DMS114 treated with DMSO at 0.1 percent for 48 hours (cell line): ENCODE measurements at regions not wholly inside any gene's neighbourhood (a gene's known extent, or its start where the extent isn't known, plus 50 kb on each side); places are given as distances from the start of the nearest gene placed in this dataset.
"Not testable (repeated sequence)": the region's sequence is repeated elsewhere in the genome, so short reads cannot be mapped to it uniquely, and the experiment has no call there.

Source experiments
- DNase-seq: peaks from one replicate; lab custom pipeline; 2025; ENCODE audit not compliant: unreplicated experiment; lab: John Stamatoyannopoulos, UW

DNA sequence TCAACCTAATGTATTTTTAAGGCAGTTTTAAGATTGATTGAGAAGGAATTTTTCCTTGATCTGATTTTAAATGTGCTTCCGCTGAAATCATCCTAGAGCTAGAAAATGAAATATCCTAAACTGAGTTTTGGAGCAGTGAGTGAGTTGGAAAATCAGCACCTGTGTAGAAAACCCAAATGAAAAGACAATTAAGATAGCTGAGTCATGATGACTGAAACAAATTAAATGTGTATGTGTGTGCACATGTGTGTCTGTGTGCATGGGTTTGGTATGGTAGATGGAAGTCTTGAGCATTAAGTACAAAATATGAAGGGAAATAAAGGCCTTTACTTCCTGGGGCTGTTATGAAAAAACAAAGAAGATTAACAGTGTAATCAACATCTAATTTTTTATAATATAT lies 394.6 kb upstream of the MAP2 start:
- DNase-seq = no peak

DNA sequence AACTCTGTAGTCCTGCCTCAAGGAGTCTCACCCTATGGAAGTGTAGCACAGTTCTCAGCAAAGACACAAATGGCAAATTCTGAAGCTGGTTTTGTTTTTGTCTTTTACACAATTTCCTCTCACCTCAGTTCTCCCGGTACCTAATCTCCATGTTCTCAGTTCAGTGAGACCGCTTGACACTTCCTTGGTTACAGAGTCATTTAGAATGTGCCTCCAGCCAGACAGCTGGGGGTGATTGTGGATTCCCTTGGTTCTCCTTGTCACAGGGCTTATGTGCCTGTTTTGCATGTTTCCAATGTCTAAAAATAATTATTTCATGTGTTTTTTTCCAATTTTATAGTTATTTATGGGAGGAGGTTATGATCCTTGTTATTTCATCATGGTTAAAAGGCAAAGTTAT lies 379.5 kb upstream of the MAP2 start:
- DNase-seq = no peak

DNA sequence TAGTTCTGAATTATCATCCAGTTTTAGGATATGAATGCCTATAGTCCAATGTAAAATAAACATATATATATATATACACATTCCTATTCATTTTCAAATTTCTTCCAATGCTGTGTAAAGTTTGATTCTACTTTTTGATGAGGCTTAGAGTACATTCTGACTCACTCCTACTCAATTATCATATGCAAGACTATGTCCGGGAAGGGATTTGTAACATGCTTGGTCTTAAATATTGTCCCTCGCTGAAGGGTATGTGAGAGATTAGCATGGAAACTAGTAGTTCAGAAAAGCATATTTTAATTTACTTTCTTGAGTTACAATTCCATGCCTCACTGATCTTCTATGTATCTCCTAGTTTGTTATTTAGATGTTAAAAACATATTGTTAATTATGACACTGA lies 377.7 kb upstream of the MAP2 start:
- DNase-seq = no peak

DNA sequence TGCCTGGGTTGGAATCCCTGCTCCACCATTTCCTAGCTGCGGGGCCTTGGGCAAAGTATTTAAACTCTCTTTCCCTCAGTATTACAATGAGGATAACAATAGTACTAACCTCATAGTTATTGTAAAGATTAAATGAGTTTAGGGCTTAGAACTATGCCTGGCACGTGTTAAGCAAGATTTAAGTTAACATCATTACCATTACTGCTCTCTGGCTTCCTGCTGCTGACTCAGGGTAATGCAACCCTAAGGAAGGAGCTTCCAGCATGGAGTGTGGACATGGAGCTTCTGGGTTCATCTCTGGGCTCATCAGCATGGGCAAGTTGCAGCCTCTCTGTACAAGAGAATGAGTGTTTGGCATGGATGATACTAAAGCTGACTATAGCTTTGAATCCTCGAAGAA lies 374.2 kb upstream of the MAP2 start:
- no peak for DNase-seq

DNA sequence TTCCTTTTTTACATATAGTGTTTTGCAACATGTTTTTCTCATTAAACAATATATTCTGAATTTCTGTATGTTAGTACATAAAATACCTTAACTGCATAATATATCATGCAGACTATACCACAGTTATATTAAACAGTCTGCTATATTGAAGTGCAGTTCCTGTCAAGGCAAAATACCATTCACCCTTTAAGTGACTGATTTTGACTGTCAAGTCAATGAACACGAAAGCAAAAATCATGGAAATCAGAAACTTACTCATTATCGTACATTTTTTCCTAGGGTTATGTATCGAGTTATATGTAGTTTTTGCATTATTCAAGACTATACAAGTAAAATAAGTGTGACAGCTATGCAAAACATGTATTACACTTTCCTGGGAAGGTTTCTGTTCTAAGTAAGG lies 361.6 kb upstream of the MAP2 start:
- DNase-seq = no peak

DNA sequence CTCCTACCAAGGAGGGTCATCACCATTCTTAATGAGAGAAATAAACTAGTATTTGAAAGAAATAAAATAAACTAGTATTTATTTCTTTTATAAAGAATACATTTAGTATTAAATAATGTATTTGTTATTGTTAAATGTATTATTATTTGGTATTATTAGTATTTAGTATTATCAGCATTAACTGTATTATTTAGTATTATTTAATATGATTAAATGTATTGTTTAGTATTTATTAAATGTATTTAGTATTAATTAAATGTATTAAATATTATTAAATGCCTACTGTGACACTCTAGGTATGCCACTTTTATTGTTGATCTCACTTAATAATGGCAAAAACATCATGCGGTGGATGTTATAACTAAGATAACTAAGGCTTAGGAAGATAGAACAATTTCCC lies 353.6 kb upstream of the MAP2 start:
- no peak for DNase-seq

DNA sequence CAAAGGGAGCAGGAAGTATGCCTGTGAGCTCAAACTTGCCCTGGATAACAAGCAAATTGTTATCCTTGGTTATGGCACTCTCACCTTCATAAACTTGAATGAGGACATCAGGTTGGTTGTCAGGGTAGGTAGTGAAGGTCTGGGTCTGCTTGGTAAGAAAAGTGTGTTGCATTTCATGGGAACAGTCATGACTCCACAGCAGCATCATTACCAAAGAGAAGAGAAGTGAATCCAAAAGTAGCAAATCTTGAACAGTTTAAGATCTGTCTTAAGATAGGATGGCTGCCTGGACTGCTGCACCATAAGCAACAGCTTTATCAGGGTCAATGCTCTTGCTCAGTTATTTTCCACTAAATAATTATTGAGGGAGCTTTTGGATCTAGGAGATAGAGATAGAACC lies 350.7 kb upstream of the MAP2 start:
- DNase-seq = no peak

DNA sequence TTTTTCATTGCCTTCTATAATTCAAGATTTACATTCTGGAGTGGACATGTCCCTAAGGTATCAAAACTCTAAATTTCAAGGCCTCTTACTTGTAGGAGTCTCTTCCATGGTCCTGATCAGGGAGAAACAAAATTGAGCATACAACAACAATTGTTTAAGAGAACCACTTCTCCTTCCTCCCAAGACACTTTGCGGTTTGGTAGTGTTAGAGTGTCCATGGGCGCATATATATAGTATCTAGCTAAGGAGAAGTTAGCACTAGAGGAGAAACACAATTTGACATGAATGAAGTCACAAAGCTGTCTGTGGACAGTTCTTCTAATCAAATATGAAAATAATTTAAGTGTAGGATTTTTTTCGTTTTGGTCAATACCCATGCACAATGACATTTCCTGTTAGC lies 349.1 kb upstream of the MAP2 start:
- no peak for DNase-seq

DNA sequence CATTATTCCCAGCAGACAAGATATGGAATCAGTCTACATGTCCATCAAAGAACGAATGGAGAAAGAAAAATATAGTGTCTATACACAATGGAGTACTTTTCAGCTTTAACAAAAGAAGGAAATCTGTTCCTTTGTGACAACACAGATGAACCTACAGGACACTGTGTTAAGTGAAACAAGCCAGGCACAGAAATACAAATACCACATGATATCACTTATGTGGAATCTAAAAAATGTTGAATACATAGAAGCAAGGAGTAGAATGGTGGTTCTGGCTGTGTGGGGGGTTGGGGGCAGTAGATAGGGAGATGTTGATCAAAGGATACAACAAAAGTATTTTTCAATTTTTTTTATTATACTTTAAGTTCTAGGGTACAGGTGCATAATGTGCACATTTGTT lies 347.7 kb upstream of the MAP2 start:
- DNase-seq = no peak

DNA sequence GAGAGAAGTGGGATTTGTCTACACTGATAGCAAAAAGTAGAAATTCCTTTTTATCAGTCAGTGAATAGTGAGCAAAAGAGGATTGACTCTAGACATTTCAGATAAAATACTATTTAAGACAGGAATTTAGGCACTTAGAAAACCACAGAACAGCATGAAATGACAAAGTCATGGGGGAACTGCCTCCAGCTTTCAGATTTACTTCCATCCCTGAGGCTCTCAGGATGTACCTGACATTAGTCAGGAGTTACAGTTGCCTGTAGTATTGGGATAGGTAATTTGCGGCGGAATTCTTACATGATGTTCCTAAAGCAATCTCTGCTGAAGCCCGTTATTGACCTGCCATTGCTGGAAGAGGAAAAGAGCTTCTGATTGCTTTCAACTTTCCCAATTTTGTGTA lies 337.1 kb upstream of the MAP2 start:
- DNase-seq = no peak

DNA sequence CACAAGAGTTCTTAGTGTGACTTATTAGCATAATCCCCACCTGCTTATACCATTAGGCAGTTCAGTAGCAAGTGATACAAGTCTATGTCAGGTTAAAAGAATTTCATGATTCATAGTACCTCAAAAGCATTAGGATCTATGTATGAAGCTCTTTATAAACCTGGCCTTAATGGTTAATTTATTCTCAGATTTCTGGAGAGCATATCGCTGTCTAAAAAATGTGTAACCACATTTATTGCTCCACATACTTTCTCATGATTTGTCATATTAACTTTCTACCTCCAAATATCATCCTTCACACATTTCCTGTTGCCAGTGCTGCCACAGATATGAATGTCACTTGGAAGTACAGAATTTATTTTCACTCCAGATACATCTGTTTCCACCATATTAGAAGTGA lies 332.8 kb upstream of the MAP2 start:
- DNase-seq = no peak

DNA sequence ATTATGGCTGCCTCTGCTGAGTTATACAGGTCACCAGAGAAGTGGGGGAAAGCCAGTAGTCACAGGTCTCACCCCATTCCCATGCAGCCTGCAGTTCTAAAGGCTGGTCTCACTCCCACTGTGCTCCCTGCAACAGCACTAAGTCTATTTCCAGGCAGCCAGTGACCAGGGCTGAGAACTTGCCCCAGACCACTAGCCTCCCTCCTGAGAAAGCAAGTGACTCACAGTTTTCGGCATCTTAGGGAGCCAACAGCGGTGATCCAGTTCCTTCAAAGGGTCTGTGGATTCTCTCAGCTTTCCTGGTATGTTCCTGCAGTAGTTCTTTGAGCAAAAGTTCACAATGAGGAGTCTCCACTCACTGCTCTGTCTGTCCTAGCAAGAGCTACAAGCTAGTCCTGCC lies 329.6 kb upstream of the MAP2 start:
- DNase-seq = no peak

DNA sequence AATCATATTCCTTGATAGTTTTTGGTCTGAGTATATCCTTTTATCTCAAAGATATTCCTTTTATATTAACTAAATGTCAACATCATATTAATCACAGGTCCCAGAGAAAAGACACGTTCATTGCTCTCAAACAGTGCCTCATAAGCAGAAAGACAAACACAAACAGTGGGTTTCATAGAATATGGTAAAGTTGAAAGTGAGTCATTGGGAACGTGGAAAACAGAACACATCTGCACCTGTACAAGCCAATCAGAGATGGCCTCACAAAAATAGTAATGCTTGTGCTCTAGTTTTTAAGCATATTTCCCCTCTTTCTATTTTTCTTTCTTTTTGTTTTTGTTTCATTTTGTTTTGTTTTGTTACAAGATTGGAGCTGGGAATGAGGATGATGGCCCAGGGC lies 328.4 kb upstream of the MAP2 start:
- DNase-seq = no peak

DNA sequence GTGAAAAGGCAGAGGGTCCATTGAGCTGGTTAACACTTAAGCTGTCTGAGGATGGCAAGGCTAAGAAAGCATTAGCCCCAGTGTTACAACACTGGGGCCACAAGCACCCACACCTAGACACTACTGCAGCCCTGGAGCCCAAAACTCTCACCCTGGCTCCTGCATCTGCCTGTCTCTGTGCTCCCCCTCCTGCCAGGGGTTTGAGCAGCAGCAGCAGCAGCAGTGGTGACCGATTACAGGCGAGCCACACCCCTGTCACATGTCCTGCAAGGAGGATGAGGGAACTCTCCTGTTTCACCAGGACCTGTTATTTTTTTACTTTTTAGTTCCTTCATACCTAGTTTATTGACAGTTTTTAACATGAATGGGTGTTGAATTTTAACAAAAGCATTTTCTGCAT lies 326.7 kb upstream of the MAP2 start:
- DNase-seq = no peak

DNA sequence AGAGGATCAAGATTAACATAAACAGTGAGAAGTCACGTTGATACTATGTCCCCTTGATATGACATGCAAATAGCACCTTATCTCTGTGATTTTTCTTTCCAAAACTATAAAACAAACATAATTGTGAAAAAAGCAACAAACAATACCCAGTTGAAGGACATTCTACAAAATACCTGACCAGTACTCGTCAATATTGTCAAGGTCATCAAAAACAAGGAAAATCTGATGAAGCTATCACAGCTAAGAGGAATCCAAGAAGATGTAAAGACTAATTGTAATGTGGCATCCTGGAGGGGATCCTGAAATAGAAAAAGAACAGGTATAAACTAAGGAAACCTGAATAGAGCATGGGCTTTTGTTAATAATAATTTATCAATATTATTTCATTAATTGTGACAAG lies 321.5 kb upstream of the MAP2 start:
- DNase-seq = no peak

DNA sequence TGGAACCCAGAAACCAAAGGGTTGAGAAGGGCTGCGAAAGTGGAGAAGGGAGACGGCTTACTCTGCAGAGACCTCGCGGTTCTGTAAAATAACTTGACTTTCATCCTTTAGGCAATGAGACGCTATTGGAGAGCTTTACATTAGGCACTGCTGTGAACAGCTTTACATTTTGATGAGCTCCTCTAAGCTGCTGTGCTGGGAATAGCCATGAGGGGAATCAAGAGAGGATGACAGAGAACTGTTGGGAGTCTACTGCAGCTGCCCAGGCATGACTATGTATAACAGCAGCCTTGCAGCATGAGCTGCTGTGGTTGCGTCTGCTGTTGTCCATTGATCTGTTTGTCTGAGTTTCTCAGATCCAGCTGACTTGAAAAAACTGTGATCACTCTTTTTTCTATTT lies 310.8 kb upstream of the MAP2 start:
- no peak for DNase-seq

DNA sequence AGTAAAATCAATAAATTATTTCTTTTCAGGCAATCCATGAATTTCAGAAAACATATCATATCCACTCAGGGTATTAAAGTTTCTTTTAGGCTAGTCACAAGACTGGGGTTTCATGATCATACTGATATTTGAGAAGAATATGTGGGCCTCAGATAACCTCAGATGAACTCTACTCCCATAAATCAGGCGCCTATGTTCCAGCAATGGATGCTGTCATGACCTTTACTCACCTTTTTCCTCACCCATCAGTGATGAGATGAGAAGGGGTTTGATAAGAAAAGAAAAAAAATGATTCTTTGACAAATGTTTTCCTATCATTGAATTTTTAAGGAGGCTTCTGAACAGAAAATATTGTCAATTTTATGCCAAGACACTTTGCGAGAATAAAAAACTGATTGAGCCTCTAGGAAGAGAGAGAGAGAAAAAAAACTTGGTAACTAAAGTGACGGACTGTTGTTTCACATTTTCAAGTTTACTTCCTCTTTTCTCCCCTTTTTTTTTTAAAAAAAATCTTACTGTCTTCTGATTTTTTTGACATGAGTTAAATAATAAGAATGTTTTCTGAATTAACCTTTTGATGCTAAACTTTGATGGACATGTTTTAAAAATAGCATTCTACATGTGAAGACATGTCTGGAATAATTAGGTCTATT lies 309.1 kb upstream of the MAP2 start:
- DNase-seq = no peak

DNA sequence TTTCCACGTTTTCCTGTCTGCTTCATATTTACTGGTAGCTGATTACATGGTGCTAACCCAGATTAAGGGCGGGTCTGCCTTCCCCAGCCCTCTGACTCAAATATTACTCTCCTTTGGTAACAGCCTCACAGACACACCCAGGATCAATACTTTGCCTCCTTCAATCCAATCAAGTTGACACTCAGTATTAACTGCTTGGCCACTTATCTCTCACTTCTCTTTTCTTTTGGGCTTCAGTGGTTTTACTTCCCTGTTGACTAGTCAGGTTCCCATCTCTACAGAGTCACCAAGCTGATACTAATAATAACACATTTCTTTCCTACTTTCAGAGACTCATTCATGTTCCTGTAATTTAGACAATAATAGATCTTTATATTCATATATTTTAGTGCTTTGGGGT lies 302.2 kb upstream of the MAP2 start:
- no peak for DNase-seq

DNA sequence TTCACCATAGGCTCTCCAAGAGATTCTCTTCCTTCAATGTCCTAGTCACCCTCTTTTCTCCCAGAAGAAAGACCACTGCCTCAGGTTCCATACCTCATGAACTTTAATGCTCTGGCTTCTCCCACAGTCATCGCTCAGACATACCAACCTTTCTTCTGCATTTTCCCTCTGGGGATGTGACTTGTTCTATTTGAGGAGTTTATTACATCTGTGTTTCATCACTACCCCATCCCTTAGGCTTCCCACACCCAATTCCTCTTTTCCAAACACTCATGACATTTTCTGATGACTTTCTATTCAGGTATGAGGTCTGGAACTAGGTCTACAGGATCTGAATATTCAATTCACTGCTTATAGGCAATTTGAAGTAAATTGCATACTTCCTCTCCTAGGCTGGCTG lies 298.6 kb upstream of the MAP2 start:
- DNase-seq = no peak

DNA sequence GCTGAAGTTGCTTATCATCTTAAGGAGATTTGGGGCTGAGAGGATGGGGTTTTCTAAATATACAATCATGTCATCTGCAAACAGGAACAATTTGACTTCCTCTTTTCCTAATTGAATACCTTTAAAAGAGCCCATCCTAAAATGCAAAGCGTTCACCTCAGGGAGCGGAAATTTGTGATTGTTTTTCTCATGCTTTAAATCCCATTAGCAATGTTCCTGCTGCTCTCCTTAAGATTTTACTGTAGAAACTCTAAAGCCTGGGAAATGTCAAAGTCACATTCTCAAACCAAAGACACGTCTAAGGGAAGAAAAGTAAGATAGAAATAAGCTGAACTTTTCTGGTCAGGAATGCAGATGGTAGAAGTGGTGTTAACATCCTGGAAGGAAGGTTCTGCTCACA lies 285.8 kb upstream of the MAP2 start:
- DNase-seq = no peak

DNA sequence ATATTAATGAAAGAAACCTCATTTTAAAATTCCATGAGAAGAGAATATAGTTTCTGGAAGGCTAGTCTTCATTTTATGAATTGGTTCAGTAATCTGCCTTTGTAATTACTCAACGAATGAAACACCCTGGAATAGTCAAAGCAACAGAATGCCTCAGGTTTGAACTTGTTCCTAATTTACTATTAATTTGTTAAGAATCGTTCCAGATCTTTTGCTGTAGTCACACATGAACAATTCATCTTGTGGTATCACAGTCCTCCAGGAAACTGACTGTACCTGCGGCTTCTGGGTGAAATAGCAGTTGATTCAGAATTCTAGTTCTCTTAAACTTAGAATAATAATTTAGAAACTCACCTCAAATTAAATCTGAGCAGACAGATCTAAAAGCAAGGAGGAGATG lies 282.7 kb upstream of the MAP2 start:
- DNase-seq = no peak

DNA sequence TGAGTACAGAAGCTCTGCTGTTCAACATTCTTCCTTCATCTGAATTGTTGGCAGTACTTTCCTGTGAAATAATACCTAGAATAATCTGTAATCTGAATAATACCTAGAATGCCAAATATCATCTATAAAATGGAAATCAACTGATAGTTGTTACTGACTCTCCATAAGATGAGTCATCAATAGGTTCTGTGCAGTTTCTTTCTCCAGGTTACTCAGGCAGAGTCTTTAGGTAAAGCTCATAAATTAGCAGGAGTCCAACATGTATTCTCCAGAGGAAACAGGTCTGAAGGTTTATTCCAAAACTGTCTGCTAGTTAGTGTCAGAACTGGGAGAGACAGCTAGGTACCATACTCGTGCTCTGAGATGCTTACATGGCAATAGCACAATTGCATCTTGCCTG lies 282.0 kb upstream of the MAP2 start:
- DNase-seq = no peak

DNA sequence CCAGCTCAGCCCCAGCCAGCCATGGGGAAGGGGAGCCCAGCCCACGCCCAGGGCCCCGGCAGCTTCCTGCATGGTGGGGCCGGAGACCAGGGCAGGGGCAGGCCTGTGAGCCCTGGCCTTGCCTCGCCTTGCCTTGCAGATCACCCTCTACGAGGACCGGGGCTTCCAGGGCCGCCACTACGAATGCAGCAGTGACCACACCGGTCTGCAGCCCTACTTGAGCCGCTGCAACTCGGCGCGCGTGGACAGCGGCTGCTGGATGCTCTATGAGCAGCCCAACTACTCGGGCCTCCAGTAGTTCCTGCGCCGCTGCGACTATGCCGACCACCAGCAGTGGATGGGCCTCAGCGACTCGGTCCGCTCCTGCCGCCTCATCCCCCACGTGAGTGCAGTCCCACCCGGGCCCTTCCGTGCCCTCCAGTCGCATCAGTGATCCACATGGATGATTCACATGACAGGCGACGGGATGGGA lies 278.6 kb upstream of the MAP2 start:
- DNase-seq = not testable (repeated sequence)
